H7 (cell line): ENCODE measurements at regions not wholly inside any gene's neighbourhood (a gene's known extent, or its start where the extent isn't known, plus 50 kb on each side); places are given as distances from the start of the nearest gene placed in this dataset.
"Not testable (repeated sequence)": the region's sequence is repeated elsewhere in the genome, so short reads cannot be mapped to it uniquely, and the experiment has no call there.

ENCODE experiments used
- DNase-seq: peaks from one replicate; pipeline ENCODE4 v3.0.0; 2012
- H3K27me3 ChIP-seq: 2 replicates; pipeline ENCODE4 v1.6.0; 2011; ENCODE audit warnings: mild to moderate bottlenecking, low read length; ENCODE audit not compliant: control insufficient read depth, insufficient read depth
- H3K36me3 ChIP-seq: replicated peaks from 2 replicates; pipeline ENCODE4 v1.5.1; 2011; ENCODE audit warnings: low read length; ENCODE audit not compliant: control insufficient read depth, insufficient read depth
- H3K4me3 ChIP-seq: 2 replicates; pipeline ENCODE4 v1.5.1; 2011; ENCODE audit warnings: low read depth, mild to moderate bottlenecking, control low read depth, low read length, moderate library complexity; ENCODE audit not compliant: insufficient read depth

DNA sequence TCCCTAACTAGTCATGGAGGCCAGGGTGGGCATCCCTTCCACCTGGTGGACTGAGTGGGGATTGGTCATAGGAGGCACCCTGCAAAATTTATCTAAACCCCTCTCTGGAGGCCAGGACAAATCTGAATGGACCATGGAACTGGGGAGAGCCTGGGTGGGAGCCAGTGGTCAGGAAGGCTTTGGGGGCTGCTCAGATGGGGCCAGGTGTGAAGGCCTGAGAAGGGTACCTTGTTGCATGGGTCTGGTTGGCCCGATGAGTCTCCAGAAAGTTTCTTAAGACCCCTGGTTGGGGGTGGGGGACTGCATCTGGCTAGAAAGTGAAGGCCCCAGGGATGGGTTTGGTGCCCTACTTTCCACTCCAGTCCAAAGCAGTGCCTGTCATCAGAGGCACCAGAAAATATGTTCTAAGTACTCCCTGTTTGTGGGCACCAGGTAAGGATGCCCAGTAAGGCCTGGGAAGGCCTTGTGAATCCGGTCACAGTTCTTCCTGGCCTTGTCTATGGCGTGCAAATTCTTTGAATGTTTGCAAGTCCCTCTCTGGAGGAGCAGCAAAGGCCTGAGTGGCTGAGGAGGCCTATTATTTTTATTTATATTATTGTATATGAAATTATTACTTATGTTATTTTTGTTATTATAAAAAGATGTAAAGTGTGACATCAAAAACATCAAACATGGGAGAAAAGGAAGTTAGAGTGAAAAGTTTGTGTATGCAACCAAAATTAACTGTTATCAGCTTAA is 1729.0 kb downstream of the SPATA31A7 start:
- H3K27me3 ChIP-seq, H3K4me3 ChIP-seq, H3K36me3 ChIP-seq, DNase-seq: not testable (repeated sequence)

DNA sequence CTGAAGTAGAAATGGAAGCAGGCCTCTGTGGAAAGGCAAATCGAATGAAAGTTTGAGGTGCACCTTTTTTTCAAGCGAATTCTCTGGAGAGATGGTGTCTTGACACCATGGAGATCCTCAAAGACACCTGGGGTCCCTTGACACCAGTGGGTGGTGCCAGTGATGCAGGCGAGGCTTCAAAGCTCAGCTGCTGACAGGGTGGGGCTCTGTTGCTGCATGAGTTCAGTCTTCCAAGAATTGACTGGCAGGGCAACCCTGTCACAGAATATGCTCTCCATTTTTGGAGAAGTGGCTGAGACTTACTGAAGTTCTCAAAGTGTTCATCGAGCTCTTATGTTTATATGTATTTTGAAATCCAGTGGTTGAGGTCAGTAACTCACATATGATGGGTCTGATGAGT is 1741.6 kb downstream of the SPATA31A7 start:
- H3K4me3 ChIP-seq, DNase-seq, H3K27me3 ChIP-seq, H3K36me3 ChIP-seq: not testable (repeated sequence)

DNA sequence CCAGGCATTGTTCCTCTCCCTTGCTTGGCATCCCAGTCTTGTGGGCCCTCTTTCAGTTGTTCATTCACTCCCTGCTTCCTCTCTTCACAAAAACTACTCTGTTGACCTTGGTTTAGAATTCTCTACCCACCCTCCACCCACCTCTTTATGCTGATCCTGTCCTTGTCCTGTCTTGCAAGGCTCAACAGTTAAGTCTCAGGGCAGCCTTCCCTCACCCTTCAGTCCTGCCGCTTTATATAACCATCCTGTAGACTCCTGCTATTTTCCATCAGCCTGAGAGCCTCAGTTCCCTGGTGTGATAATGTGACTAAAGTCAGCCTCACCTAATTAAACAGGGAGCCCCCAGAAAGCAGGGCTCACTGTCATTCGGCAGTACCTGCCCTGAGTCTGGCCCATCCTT is 1763.0 kb downstream of the SPATA31A7 start:
- not testable (repeated sequence) for H3K36me3 ChIP-seq, H3K4me3 ChIP-seq, DNase-seq, H3K27me3 ChIP-seq
